Ascending aorta (tissue), 2 donors: ENCODE measurements at regions not wholly inside any gene's neighbourhood (a gene's known extent, or its start where the extent isn't known, plus 50 kb on each side); places are given as distances from the start of the nearest gene placed in this dataset.

Experiments used
- DNase-seq, 2 donors: peaks; one replicate each; pipeline ENCODE4 v3.0.0-alpha.2; 2019; ENCODE audit warnings: low spot score in 2 of 2
- H3K27ac ChIP-seq, 2 donors: fragments of 200-600 bp; sonication (generic); one replicate each; pipeline ENCODE4 v1.5.1; 2016 to 2017; ENCODE audit warnings: mild to moderate bottlenecking in 1 of 2
- H3K27me3 ChIP-seq: fragments of 200-600 bp; sonication (generic); one replicate; pipeline ENCODE4 v1.5.1; 2017
- H3K36me3 ChIP-seq, 2 donors: fragments of 200-600 bp; sonication (generic); one replicate each; pipeline ENCODE4 v1.5.1; 2016
- H3K4me1 ChIP-seq, 2 donors: fragments of 200-600 bp; sonication (generic); one replicate each; pipeline ENCODE4 v1.5.1; 2016 to 2017; ENCODE audit warnings: mild to moderate bottlenecking in 1 of 2
- H3K4me3 ChIP-seq, 2 donors: fragments of 200-600 bp; sonication (generic); one replicate each; pipeline ENCODE4 v1.5.1; 2016 to 2017; ENCODE audit warnings: mild to moderate bottlenecking in 1 of 2
- H3K9me3 ChIP-seq, 2 donors: fragments of 200-600 bp; sonication (generic); one replicate each; pipeline ENCODE4 v1.5.1; 2016
- CTCF ChIP-seq, 3 experiments: fragments of 200-600 bp in 2 of 3; fragments of 450-650 bp in 1 of 3; sonication (generic) in 2 of 3; IDR thresholded peaks; one replicate each; pipeline ENCODE4 v1.5.1; 2016 to 2019; ENCODE audit warnings: antibody characterized with exemption in 3 of 3, mild to moderate bottlenecking in 1 of 3, moderate library complexity in 1 of 3
- intact Hi-C: fragments of 100-400 bp; cut with DNase I; formaldehyde crosslinking; loops from one replicate; pipeline ENCODE4 v1.15.1; 2023

- H3K9me3 ChIP-seq: peaks cover 0 to 8% of the 10 kb centered on the region in 2 donors
- TF ChIP-seq CTCF (IDR thresholded peaks at IDR 0.05): no peak
These were observed 281.9 kb downstream of the TENT4A start for GRCh38 chr5:6995115-6995514.

GRCh38 chr5:7000310-7000709 lies 287.1 kb downstream of the TENT4A start:
- no peak overlapping the region for H3K4me3 ChIP-seq
- intact Hi-C loops: no loop called here

More at GRCh38 chr5:6995115-6995514, 281.9 kb downstream of the TENT4A start:
- DNase-seq: no peak
- H3K4me3 ChIP-seq: no peak overlapping the region
- H3K27me3 ChIP-seq: no peaks in the 10 kb centered on the region
- no peaks in the 10 kb centered on the region for H3K4me1 ChIP-seq
- H3K36me3 ChIP-seq: no peaks in the 10 kb centered on the region
- H3K27ac ChIP-seq: no peak overlapping the region
- intact Hi-C loops: no loop called here

GRCh38 chr5:7010591-7010990 lies 297.4 kb downstream of the TENT4A start:
- H3K36me3 ChIP-seq: no peaks in the 10 kb centered on the region
- intact Hi-C loops: no loop called here
- H3K27me3 ChIP-seq: no peaks in the 10 kb centered on the region
- no peak for TF ChIP-seq CTCF (IDR thresholded peaks at IDR 0.05)
- no peak overlapping the region for H3K27ac ChIP-seq
- H3K4me3 ChIP-seq: no peak overlapping the region
- no peaks in the 10 kb centered on the region for H3K9me3 ChIP-seq
- no peaks in the 10 kb centered on the region for H3K4me1 ChIP-seq
- DNase-seq: no peak

More at GRCh38 chr5:7000310-7000709, 287.1 kb downstream of the TENT4A start:
- Histone ChIP-seq H3K4me1 (no peaks in the 10 kb centered on the region), H3K27ac (no peak overlapping the region), H3K36me3 (no peaks in the 10 kb centered on the region), H3K27me3 (no peaks in the 10 kb centered on the region), H3K9me3 (peaks cover 0 to 8% of the 10 kb centered on the region in 2 donors)
- DNase-seq: no peak
- TF ChIP-seq CTCF (IDR thresholded peaks at IDR 0.05): no peak

- no peak for DNase-seq
- TF ChIP-seq CTCF (IDR thresholded peaks at IDR 0.05): no peak
- Histone ChIP-seq H3K9me3 (no peaks in the 10 kb centered on the region), H3K27me3 (no peaks in the 10 kb centered on the region), H3K27ac (no peak overlapping the region), H3K36me3 (no peaks in the 10 kb centered on the region), H3K4me3 (no peak overlapping the region), H3K4me1 (no peaks in the 10 kb centered on the region)
- intact Hi-C loops: no loop called here
These were observed 298.8 kb downstream of the TENT4A start for GRCh38 chr5:7012057-7012456.

GRCh38 chr5:7014611-7015010 lies 301.4 kb downstream of the TENT4A start:
- TF ChIP-seq CTCF (IDR thresholded peaks at IDR 0.05): no peak
- intact Hi-C loops: no loop called here
- Histone ChIP-seq H3K27ac (no peak overlapping the region), H3K9me3 (no peaks in the 10 kb centered on the region), H3K4me3 (no peak overlapping the region), H3K36me3 (no peaks in the 10 kb centered on the region), H3K4me1 (no peaks in the 10 kb centered on the region), H3K27me3 (no peaks in the 10 kb centered on the region)
- DNase-seq: no peak

GRCh38 chr5:7015586-7016256 lies 302.5 kb downstream of the TENT4A start:
- no peak for TF ChIP-seq CTCF (IDR thresholded peaks at IDR 0.05)
- Histone ChIP-seq H3K27me3 (no peaks in the 10 kb centered on the region), H3K9me3 (no peaks in the 10 kb centered on the region), H3K4me1 (no peaks in the 10 kb centered on the region), H3K27ac (no peak overlapping the region), H3K36me3 (no peaks in the 10 kb centered on the region), H3K4me3 (no peak overlapping the region)
- intact Hi-C loops: no loop called here
- no peak for DNase-seq
